GM18499 (cell line): ENCODE measurements at regions not wholly inside any gene's neighbourhood (a gene's known extent, or its start where the extent isn't known, plus 50 kb on each side); places are given as distances from the start of the nearest gene placed in this dataset.

ENCODE experiments used
- ATAC-seq: cut with Tn5 transposase; IDR thresholded peaks from one replicate; pipeline ENCODE4 v1.9.1; 2021; ENCODE audit warnings: moderate number of reproducible peaks; ENCODE audit not compliant: insufficient read depth, unreplicated experiment

DNA sequence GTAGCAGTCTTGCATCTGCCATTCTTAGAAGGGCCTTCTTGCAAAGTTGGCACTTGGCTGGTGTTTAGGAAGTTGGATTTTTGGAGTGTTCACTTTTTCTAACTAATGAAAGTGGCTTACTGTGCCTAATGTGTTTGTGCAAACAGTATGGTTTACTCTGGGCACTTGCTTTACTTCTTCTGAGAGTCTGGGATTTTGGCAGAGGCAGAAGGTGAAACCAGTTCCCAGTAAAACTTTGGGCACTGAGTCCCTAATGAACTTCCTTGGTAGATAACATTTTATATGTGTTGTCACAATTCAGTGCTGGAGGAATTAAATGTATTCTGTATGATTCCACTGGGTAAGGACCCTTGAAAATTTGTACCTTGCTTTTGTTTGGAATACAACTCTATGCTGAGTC, 155.7 kb downstream of the FAM170A start:
- no peak for ATAC-seq

DNA sequence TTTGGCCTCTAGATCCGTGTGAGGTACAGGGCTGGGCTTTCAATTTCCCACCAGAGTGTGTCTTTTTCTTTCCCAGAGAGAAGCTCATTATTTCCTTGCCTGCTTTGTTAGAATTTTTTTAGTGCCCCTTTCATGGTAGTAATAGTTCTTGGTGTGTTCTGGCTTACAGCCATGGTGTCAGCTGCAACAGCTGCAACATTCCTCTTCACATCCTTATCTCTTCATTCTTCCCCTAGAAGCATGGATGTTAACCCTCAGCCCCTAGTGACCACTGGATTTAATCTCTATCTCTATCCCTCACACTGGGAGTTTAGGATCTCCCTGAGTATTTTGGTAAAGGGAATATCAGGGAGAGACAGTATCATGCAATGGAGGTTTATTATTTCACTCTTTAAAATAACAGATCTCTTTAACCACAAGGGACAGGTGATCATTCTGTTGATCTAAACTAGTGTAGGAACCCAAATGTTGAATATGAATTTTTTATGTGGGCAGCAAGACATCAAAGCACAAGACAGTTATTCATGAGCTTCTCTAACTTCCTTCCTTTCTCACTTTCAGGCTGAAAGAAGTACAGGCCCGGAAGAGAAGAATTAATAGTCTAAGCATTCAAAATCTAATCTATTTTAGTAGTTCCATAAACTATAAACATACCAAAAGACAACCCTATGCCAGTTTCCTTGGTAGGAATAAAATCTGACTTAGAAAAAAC, 160.2 kb downstream of the FAM170A start:
- ATAC-seq: no peak

DNA sequence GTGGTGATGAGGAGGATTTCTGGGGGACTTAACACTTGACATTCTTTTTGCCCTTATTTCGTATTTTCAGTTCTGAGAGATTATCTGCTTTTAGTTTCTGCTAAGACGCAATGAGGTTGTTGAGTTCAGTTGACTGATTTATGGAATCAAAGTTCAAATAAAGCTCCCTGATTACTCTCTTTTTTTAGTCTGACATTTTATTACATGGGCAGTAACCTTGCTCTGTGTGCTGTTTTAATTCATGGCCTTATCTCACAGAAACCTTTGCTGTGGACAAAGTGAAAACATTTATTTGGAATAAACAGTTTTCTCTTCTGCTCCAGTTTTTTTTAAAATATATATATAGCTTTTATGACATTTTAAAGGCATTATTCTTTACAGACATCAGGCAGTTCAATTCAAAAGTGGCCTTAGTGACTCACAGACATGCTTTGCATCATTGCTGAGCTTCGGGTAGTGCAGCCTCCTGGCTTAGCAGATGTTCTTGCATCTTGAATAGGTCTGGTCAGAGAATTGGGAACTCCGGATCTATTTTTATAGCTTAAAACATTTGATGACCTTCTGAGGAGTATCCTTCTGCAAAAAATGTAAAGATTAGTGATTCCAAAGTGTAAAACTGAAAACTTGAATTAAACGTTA, 162.9 kb downstream of the FAM170A start:
- no peak for ATAC-seq

DNA sequence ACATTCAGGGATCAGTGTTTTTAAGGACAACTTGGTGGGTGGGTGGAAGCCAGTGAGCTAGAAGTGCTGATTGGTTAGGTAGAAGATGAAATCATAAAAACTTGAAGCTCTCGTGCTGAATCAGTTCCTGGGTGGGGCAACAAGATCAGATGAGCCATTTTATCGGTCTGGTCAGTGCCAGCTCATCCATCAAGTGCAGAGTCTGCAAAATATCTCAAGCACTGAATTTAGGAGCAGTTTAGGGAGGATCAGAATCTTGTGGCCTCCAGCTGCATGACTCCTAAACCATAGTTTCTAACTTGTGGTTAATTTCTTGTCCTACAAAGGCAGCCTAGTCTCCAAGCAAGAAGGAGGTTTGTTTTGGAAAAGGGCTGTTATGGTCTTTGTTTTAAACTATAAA, 166.4 kb downstream of the FAM170A start:
- ATAC-seq: no peak

DNA sequence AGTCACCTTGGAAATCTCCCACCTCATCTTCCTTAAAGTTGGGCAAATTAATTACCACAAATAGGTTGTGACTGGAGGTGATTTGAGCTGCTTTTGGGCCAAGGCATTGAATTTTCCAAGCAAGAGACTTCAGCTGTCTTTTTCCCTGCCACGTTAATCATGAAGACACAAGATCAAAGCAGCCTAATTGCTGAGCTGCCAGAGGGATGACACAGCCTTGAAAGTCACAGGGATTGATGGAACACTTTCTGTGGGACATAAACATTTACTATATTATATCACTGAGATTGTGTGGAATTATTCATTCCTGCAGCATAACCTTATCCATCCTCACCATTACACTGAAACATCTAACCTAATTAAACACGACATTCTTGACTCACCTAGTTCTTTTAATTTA, 172.2 kb downstream of the FAM170A start:
- ATAC-seq: no peak

DNA sequence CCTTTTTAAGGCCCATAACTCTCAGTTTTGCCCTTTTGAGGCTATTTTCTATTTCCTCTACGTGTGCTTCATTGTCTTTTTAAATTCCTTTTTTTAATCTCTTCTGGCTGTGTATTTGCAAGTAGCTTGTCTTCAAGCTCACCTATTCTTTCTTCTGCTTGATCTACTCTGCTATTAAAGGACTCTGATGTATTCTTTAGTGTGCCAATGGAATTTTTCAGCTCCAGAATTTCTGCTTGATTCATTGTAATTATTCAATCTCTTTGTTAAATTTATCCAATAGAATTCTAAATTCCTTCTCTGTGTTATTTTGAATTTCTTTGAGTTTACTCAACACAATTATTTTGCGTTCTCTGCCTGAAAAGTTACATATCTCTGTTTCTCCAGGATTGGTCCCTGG, 178.7 kb downstream of the FAM170A start:
- ATAC-seq: no peak

DNA sequence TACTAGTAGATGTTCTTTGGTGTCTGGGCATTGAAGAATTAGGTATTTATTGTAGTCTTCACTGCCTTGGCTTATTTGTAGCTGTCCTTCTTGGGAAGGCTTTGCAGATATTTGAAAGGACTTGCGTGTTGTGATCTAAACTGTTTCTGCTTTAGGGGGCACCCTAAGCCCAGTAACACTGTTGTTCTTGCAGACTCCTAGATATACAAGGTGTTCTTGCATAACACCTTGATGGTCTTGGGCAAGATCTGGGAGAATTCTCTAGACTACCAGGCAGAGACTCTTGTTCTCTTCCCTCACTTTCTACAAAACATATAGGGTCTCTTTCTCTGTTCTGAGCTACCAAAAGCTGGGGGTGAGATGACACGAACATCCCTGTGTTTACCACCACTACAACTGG, 179.1 kb downstream of the FAM170A start:
- no peak for ATAC-seq

DNA sequence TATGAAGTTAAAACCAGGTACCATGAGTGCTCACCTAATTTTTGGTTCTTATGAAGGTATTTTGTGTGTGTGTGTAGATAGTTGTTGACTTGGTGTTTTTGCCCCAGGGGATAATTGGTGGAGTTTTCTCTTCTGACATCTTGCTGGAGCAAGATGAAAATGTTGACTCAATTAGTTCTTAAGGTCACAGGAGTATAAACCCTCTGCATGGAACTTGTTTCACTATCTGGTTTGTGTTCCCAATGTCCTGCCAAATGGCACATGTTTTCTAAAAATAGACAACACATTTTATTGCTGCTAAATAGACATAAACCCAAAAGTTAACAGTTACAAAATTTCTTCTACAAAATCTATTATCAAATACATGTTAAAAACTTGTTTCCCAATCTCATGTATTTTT, 180.9 kb downstream of the FAM170A start:
- ATAC-seq: no peak

DNA sequence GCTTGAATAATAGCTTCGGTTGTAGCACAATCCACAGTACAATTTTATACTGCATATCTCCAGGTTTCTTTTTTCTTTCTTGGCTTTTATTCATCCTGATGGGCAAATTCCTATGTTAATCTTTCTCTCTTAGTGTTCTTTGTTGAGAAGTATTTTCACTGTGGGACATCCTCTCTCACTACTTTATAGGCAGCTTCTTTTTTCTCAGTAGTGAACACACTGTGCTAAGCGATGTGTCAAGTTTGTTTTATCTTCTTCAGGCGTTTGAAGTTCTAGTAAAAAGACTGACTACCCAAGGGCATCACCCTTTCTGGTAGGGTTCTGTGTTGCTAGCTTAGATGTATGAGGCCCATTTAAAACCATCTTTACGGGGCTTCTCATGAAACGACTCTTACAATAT, 182.1 kb downstream of the FAM170A start:
- no peak for ATAC-seq

DNA sequence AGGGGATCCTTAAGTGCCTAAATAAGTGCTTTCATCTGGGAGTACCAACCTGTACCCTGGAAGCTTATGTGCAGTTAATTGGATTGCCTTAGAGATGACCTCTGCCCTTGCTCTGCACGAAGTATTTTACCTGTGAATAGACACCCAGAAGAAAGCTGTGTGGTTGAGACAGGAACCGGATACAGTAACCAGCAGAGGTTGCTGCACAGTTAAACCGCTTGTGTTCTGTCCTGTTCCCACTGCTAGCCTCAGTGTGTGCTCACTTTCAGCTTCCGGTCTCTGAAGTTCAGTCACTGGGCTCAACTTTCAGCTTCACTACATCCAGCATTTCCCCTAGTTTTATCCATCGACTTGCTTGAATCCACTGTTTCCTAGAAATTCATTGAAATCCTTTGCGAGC, 185.3 kb downstream of the FAM170A start:
- no peak for ATAC-seq

DNA sequence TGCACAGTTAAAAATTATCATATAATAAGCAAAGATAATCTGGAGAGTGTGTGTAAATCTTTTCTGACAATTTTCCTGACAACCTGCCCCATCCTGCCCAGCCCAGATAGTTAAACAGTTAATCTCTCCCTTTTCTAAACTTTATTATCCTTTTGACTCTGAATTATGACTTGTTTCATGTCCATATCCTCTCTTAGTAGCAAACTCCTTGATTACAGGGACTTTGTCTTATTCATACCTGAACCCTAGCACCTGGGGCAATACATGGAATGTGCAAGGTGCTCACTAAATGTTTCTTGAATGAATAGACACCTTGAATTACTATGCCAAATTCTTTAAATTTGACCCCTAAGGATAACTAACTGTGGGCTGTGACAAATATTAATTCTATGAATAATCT, 186.7 kb downstream of the FAM170A start:
- no peak for ATAC-seq

DNA sequence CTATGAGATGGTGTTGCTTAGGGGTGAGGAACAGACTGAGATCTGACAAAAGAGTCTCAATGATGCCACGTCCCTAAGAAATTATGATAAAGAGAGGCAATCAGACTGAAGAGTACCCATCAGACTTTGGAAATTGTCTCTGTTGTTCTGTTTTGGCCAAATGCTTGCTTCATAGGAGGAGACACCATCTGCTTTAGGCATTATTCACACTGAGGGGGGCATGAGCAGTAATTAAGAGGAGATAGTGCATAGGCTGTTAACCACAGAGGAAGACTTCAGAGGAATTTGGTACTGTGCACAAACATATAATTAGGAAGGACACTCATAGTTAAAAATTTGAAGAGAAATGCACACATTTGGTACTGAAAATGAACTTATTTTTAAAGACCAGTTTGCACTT, 190.7 kb downstream of the FAM170A start:
- no peak for ATAC-seq

DNA sequence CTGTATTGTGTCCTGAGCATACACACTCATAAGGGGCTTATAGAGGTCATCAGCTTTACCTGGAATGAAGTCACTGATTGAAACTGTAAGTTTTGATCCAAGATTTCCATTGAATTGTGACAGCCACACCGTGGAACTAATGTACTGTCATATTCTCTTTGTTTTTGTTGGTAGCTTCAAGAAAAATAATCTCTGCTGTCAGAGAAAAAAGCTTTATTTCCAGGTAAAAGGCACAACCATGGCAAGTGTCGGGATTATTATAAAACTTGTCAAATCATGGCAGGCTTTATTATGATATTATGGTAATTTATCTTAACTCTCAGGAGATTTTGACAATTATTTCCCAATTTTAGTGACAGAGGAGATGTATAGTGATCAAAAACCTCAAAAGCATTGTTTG, 191.2 kb downstream of the FAM170A start:
- ATAC-seq: no peak

DNA sequence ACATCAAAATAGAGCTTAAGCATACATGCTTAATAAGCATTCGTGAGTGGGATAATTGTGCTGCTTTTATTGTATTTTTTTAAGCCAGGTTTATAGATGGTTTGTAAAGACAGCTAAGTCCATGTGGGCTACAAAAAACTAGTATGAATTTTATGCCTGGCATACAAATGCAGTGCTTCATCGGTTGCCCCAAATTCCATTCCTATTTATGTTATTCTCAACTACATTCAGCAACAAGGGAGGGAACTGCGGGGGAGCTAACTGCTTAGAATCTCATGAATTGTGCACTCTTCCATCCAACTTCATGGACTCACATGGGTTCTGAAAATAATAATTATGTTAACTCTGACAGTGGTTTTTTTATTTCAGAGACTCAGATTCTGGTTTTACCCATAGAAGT, 199.2 kb downstream of the FAM170A start:
- ATAC-seq: no peak

DNA sequence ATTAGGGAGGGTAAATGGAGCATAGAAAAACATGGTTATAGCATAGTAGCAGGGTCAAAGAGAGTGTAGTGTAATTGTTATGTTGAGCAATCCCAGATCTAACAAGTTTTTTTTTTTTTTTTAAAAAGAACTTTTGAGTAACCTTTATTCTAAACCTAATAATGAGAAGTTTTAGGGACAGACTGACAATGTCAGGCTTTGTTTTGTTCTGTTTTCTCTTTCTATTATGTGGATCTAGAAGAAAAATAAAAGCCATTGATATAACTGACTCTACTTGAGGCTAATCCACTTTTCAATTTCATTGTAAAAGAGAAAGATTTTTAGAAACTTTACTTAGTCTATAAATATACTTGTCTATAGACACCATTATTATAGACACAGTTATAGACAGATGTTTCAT, 200.0 kb downstream of the FAM170A start:
- ATAC-seq: no peak

DNA sequence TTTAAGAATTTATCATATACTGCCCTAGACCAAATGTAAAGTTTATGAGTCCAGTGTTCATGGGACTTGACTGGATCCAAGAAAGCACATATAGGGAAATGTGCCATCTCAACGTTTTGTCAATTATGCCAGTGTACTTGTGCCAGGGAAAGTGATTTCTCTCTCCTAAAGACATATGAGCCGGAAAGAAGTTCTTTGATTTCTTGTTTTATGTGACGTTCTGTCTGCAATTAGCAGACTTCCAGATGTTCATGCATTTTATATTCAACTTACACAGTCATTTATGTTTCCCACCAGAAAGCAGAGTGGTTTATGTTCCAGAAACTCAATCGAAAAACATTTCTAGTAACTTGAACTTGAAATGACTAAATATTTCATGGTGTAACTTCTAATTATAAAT, 203.8 kb downstream of the FAM170A start:
- no peak for ATAC-seq

DNA sequence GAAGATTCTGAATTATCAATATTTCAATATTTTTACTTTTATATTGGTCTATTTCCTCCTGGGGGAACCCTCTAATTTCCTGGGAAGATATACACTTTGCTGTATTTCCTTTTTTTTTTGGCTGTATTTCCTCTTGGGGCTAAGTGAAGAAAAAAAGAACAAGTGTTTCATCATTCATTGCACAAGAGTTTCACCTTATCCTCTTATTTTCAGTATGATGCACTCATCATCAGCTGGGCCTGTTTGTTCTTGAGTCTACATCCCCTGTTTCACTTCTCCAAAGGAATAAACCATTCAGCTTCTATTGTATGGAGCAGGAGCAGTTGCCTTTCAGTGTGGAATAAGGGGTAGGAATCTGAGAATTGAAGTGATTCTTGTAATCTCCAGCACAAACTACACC, 210.8 kb downstream of the FAM170A start:
- ATAC-seq: no peak

DNA sequence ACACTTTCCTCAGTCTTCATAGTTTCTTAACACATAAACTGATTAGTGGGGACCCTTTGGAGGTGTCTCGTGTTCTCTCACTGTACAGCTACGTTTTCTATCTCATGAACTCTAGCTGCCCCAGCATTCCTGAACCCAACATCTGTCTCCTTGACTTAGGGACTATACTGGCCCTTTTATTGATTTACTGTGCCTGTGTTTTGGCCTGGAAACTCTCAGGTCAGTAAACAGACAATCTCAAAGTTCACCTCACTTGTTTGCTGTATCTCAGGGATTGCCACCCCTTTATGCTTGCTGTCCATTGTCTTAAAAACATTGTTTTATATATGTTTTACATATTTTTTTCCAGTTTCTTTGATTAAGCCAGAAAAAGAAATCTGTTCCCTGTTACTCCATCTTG, 222.8 kb downstream of the FAM170A start:
- no peak for ATAC-seq

DNA sequence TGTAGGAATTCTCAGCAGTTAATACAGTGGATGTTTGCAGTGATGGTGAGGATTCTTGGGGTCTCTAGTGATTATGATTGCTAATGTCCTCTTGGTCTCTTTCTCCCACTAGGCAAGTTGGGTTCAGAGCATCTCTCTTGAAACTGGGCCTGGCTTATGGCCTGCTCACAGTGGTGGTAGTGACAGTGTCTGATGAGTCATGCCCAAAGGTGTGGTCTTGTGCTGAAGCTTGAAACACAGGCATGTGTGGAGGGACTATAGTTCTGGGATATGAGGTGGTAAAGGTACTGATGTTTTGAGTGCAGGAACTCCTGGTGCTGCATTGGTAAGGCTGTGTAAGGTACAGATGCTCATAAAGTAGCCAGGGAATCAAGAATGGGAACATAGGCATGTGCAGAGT, 231.1 kb downstream of the FAM170A start:
- ATAC-seq: no peak

DNA sequence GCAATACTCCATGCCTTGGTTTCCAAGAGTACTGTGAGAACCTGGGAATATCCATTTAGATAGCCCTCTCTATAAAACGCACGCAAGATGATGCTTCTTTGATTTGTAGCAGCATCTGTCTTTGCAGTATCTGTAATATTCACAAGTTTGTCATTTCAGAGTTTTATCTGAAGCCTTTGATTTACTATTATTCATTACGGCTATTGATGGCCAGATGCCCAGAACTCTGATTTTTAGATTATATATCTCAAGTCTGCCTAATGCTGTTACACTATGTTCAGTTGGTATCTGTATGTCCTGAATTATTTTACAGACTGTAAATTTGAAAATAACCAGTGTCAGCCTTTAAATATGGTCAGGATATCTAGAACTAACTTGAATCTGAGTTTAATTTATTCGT, 233.3 kb downstream of the FAM170A start:
- ATAC-seq: no peak

DNA sequence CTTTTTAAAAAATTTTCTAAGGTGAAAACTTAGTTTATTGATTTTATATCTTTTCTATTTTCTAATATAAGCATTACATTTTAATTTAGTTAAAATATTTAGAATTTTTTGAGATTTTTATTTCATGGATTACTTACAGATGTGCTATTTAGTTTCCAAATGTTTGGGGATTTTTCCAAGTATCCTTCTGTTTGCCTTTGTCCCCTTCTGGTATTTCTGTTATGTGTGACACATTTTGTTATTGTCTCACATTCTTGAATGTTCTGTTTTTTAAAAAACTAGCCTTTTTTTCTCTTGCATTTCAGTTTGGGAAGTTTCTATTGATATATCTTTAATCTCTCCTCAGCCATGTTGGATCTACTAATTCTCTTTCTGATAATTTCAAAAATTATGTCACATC, 234.9 kb downstream of the FAM170A start:
- ATAC-seq: no peak

DNA sequence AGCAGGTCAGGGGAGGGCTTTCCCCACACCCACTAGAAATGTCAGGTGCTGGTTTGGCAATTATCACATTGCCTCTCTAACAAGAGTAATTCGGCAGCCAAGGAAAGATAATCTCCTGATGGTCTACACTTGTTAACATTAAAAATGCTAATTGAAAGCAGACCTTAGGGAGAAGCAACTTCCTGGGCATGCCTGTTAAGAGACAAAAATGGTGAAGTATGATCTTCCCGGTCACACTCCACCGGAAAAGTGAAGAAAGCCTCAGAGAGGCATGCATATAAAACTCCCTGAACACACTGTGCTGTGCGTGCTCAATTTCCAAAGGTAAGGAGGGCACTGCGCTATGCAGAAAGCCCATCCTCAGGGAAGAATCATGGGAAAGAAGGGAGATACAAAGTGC, 244.3 kb downstream of the FAM170A start:
- ATAC-seq: no peak
